ENCODE measurements at regions not wholly inside any gene's neighbourhood (a gene's known extent, or its start where the extent isn't known, plus 50 kb on each side); places are given as distances from the start of the nearest gene placed in this dataset.

GRCh38 chr16:86083382-86084002, 184.5 kb downstream of the IRF8 start:
- H3K9me3 Mint-ChIP-seq: no peaks in the 10 kb centered on the region
- DNase-seq (ENCODE audit: low spot score in 2 of 2, unreplicated experiment in 2 of 2): no peak
- peaks cover 2% of the 10 kb centered on the region for H3K4me1 Mint-ChIP-seq
- no peaks in the 10 kb centered on the region for H3K36me3 Mint-ChIP-seq
- TF ChIP-seq, protein P1, sequence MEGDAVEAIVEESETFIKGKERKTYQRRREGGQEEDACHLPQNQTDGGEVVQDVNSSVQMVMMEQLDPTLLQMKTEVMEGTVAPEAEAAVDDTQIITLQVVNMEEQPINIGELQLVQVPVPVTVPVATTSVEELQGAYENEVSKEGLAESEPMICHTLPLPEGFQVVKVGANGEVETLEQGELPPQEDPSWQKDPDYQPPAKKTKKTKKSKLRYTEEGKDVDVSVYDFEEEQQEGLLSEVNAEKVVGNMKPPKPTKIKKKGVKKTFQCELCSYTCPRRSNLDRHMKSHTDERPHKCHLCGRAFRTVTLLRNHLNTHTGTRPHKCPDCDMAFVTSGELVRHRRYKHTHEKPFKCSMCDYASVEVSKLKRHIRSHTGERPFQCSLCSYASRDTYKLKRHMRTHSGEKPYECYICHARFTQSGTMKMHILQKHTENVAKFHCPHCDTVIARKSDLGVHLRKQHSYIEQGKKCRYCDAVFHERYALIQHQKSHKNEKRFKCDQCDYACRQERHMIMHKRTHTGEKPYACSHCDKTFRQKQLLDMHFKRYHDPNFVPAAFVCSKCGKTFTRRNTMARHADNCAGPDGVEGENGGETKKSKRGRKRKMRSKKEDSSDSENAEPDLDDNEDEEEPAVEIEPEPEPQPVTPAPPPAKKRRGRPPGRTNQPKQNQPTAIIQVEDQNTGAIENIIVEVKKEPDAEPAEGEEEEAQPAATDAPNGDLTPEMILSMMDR (IDR thresholded peaks at IDR 0.05; ENCODE audit: unreplicated experiment): no peak
- peaks cover 64% of the 10 kb centered on the region for H3K27me3 Mint-ChIP-seq (ENCODE audit: low read depth)
- H3K4me3 Mint-ChIP-seq: no peak overlapping the region
- H3K27ac Mint-ChIP-seq: no peak overlapping the region

DNA sequence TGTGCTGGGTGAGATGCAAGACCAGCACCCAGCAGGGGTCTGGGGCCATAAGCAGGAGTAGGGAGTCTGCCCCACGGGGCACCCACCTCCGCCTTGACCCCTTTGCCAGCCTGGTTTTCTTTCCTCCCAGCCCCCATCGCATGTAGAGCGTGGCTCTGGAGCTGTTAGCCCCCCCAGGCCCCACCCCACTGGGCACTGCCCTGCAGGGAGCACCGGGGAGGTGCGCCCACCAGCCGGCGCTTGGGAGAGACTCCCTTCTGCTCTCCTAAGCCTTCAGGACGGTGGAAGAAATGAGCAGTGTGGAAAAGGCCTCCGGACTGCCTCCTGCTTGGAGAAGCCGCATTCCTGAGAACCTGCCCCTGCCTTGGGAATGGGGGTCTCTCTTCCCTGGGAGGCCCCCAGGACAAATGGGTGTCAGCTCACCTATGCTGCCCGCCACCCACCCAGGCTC, 186.2 kb downstream of the IRF8 start:
- Mint-ChIP-seq H3K9me3 (no peaks in the 10 kb centered on the region), H3K27ac (no peak overlapping the region), H3K27me3 (ENCODE audit: low read depth) (peaks cover 50% of the 10 kb centered on the region), H3K4me1 (peaks cover 2% of the 10 kb centered on the region), H3K4me3 (no peak overlapping the region), H3K36me3 (no peaks in the 10 kb centered on the region)
- TF ChIP-seq, protein P1 (IDR thresholded peaks at IDR 0.05; ENCODE audit: unreplicated experiment): no peak
- DNase-seq (ENCODE audit: low spot score in 2 of 2, unreplicated experiment in 2 of 2): no peak

DNA sequence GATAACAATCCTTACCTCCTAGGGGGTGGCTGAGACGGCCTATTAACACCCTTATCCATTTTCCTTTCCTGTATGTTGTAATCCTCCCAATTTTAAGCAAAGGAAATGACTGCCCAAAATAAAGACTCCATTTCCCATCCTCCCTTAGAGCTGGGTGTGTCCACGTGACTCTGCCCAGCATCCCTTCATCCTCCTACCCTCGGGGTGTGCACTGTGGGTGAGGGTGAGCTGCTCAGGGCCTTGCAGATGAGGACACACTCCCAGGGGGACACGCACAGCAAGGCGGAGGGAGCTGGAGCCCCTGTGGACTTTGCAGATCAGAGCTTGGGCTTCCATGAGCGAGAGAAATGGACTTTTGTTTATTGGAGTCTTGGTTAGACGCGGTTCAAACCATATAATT, 186.8 kb downstream of the IRF8 start:
- TF ChIP-seq, protein P1 (IDR thresholded peaks at IDR 0.05; ENCODE audit: unreplicated experiment): no peak
- H3K4me1 Mint-ChIP-seq: peaks cover 2% of the 10 kb centered on the region
- no peak overlapping the region for H3K4me3 Mint-ChIP-seq
- no peak for DNase-seq (ENCODE audit: low spot score in 2 of 2, unreplicated experiment in 2 of 2)
- peaks cover 49% of the 10 kb centered on the region for H3K27me3 Mint-ChIP-seq (ENCODE audit: low read depth)
- H3K36me3 Mint-ChIP-seq: no peaks in the 10 kb centered on the region
- no peak overlapping the region for H3K27ac Mint-ChIP-seq
- H3K9me3 Mint-ChIP-seq: no peaks in the 10 kb centered on the region

DNA sequence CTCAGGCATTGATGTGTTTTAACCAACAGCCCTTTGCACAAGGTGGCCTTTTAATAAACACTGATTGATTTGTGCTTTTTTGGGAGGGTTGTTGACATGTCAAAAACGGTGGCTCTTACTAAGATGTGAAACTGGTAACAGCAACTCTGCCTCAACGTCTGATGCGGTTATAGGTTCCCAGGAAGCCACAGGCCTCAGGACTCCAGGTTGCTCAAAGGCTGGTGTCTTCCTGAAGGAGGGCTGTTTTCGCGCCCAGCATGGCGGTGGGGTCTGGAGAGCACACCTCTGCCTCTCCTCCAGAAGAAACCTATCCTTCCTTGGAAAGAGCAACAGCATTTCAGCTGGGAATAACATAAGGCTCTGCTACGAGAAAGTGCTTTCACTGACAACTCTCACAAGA, 187.5 kb downstream of the IRF8 start:
- no peak for DNase-seq (ENCODE audit: low spot score in 2 of 2, unreplicated experiment in 2 of 2)
- Mint-ChIP-seq H3K27ac (no peak overlapping the region), H3K9me3 (no peaks in the 10 kb centered on the region), H3K27me3 (ENCODE audit: low read depth) (peaks cover 49% of the 10 kb centered on the region), H3K36me3 (no peaks in the 10 kb centered on the region), H3K4me3 (no peak overlapping the region), H3K4me1 (peaks cover 2% of the 10 kb centered on the region)
- TF ChIP-seq, protein P1 (IDR thresholded peaks at IDR 0.05; ENCODE audit: unreplicated experiment): no peak

GRCh38 chr16:86087011-86087895, 188.3 kb downstream of the IRF8 start:
- H3K27me3 Mint-ChIP-seq (ENCODE audit: low read depth): peaks cover 45% of the 10 kb centered on the region
- DNase-seq (ENCODE audit: low spot score in 2 of 2, unreplicated experiment in 2 of 2): no peak
- no peaks in the 10 kb centered on the region for H3K36me3 Mint-ChIP-seq
- no peak overlapping the region for H3K27ac Mint-ChIP-seq
- H3K9me3 Mint-ChIP-seq: no peaks in the 10 kb centered on the region
- H3K4me1 Mint-ChIP-seq: peaks cover 2% of the 10 kb centered on the region
- no peak overlapping the region for H3K4me3 Mint-ChIP-seq
- TF ChIP-seq, protein P1 (IDR thresholded peaks at IDR 0.05; ENCODE audit: unreplicated experiment): no peak

All from mesothelial cell of epicardium (in vitro differentiated cells).